ENCODE measurements at regions not wholly inside any gene's neighbourhood (a gene's known extent, or its start where the extent isn't known, plus 50 kb on each side); places are given as distances from the start of the nearest gene placed in this dataset.

DNA sequence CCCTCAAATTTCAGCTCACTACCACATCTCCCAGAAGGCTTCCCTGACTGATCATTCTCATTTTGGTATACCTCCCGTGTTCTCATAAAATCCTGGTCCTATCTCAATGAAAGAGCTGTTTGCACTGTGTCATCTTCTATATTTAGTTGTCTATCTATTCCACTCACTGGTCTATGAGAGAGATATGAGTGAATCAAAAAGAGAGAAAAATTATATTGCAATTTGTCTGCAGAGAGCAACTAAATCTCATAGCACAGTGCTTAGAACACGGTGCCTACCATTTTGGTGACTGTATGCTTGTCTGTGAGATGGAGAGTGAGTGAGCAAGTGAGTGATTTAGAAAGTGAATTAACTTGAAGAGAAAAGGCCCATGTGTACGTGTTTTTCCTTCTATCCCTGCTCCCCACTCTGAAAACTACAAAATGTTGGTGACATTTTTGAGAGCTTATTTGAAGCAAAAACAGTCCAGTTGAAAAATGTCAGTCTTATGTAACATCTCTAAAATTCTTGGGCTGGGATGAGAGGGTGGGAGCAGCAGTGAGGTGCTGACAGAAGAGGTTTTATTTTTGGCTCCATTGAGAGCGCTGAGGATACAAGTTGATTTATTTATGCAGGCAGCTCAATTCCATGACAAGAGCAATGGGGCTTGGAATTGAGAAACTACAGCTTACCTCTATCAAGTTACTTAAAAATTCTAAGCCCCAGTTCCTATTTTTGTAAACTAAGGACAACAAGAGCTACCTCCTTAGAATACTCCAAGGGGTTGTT is 373.5 kb upstream of the CHST9 start:
- TF ChIP-seq, protein P1, sequence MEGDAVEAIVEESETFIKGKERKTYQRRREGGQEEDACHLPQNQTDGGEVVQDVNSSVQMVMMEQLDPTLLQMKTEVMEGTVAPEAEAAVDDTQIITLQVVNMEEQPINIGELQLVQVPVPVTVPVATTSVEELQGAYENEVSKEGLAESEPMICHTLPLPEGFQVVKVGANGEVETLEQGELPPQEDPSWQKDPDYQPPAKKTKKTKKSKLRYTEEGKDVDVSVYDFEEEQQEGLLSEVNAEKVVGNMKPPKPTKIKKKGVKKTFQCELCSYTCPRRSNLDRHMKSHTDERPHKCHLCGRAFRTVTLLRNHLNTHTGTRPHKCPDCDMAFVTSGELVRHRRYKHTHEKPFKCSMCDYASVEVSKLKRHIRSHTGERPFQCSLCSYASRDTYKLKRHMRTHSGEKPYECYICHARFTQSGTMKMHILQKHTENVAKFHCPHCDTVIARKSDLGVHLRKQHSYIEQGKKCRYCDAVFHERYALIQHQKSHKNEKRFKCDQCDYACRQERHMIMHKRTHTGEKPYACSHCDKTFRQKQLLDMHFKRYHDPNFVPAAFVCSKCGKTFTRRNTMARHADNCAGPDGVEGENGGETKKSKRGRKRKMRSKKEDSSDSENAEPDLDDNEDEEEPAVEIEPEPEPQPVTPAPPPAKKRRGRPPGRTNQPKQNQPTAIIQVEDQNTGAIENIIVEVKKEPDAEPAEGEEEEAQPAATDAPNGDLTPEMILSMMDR (IDR thresholded peaks at IDR 0.05): no peak
- TF ChIP-seq POLR2A (IDR thresholded peaks at IDR 0.05): no peak
